HuH-7.5 (cell line): ENCODE measurements at regions not wholly inside any gene's neighbourhood (a gene's known extent, or its start where the extent isn't known, plus 50 kb on each side); places are given as distances from the start of the nearest gene placed in this dataset.

Source experiments
- DNase-seq: peaks from one replicate; pipeline ENCODE4 v3.0.0; 2011; ENCODE audit warnings: low spot score

GRCh38 chr13:66071029-66071428 lies 1159.1 kb downstream of the PCDH9 start:
- no peak for DNase-seq

DNA sequence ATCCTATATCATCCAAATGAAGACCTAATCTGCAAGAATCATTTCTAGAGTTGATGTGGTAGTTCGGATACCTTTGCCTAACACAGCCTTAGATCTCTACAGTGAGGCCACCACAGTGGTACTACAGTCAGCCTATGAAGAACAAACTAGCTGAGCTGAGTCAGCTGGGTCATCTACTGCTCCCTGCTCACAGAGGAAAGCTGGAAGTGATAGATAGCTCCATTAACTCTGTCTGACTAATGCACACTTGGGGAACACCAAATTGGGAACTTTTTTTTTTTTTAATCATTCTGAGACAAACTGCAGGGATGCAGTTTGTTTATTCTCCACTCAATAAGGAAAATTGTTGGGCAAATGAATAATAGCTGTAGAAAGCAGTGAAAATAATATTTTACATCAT lies 1160.6 kb downstream of the PCDH9 start:
- DNase-seq, result no peak

- DNase-seq, result no peak
Observed at GRCh38 chr13:66068683-66069082, 1161.5 kb downstream of the PCDH9 start.

DNA sequence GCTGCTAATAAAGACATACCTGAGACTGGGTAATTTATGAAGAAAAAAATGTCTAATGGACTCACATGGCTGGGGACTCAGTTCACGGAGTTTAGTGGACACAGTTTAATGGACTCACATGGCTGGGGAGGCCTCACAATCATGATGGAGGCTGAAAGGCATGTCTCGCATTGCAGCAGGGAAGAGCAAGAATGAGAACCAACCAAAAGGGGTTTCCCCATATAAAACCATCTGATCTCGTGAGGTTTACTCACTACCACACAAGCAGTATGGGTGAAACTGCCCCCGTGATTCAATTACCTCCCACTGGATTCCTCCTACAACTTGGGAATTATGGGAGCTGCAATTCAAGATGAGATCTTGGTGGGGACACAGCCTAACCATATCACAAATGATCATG lies 1181.2 kb downstream of the PCDH9 start:
- DNase-seq, result no peak

DNA sequence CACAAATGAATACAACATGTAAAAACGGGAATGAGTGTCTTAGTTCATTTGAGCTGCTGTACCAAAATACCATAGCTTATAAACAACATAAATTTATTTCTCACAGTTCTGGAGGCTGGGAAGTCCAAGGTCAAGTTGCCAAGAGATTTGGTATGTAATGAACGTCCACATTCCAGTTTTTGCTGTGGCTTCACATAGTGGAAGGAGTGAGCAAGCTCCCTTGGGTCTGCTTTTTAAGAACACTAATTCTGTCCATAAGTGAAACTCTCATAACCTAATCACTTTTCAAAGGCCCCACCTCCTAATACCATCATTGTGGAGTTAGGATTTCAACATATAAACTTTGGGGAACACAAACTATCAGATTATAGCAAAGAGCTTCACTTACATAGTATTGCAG lies 1189.6 kb downstream of the PCDH9 start:
- DNase-seq, result no peak

DNA sequence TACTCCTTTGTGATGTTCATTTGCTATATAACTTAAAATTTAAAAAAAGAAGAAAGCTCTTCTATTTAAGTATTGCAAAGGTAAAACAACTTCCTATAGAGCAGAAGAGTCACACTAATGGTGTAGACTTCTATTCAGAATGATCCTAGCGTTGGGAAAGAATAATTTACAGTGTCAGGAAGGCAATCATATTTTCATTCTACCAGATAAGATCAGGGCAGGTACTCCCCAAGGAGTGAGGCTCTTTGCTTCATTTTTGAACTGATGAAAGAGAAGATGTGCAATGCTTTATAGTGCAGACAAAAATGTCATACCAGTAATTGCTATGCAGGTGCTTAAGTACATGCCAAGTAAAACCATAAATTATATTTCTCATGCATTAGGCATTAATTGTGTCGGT lies 1193.0 kb downstream of the PCDH9 start:
- DNase-seq, result no peak

DNA sequence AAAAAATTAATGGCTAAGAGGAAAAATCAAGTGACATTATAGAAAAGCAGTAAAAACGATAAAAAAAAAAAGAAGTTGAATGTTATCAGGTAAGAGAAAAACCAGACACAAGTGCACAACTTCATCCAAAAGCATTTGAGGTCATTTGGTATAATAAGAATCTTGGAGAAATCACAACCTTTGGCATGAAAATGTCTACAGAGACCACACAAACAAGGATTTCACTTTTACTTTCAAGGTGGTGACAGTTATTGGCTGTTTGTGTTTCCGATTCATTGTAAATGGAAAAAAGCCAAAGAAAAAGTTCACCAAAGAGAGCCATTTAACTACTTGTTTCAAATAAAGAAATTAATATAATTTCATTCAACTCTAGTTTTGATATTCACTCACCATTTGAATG lies 1193.5 kb downstream of the PCDH9 start:
- DNase-seq, result no peak

GRCh38 chr13:66036024-66036614 lies 1194.0 kb downstream of the PCDH9 start:
- no peak for DNase-seq

DNA sequence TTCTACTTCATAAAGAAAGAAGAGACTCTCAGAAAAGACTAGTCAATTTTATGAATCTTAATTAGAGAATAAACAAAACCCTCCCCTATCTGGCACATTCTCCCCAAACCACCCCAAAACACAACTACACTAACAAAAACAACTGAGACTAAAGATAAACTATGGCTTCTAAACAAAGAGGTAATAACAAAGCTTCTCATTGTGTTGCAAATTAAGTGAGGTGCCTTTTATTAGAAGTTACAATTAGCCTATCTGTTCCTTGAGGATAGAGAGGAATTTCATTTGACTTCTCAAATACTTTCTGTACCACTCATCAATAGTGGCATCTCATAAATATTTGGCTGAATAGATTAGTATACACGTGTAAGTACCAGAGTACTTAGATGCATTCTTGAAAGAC lies 1196.2 kb downstream of the PCDH9 start:
- no peak for DNase-seq

DNA sequence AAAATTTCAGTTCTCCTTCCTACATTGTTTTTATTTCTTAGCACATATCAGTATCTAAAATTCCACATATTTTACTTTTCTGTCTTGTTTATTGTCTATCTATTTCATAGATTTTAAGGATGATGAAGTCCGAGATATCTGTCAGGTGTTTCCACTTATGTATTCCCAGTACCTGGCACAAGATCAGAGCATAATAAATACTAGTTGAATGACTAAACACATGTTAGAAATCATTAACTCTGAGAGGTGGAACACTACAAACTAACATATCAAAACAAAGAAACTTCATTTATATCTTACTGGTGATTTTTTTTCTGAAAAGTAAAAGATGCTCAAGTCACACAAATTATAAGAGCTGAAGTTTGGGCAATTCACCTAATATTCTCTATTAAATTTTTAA lies 1208.3 kb downstream of the PCDH9 start:
- no peak for DNase-seq

DNA sequence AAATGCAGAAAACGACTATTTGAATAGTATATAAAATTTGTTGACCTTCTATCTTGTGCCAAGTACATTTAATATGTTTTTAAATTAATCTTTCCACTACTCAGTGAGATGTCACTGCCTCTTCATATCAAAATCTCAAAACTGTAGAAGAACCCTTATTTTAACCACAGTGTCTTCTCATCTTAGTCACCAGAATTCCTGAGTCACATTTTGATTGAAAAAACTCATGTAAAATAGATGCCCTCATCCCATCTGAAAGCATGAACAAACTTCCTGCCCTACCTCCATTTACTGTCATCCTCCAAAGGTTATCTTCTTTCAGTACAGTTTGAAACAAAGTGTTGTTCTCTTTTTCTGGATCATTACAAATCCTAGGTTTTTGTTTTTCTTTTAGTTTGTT lies 1215.4 kb downstream of the PCDH9 start:
- no peak for DNase-seq

GRCh38 chr13:66009241-66009640 lies 1220.9 kb downstream of the PCDH9 start:
- no peak for DNase-seq

DNA sequence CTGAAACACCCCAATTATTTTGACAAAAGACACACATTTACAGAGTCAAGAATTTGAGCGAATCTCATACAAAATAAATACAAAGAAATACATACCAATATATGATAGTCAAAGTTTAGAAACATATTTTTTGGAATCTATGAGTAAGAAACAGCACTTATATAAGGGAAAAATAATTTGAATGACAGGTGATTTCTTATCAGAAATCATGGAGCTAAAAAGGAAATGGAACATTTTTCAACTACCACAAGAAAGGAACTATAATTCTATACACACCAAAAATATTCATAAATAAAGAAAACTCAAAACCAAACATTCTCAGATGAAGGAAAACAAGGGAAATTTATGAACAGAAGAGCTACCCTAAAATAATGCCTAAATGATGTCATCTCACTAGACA lies 1226.6 kb downstream of the PCDH9 start:
- DNase-seq, result no peak

- DNase-seq, result no peak
Observed at GRCh38 chr13:66001140-66001539, 1229.0 kb downstream of the PCDH9 start.

DNA sequence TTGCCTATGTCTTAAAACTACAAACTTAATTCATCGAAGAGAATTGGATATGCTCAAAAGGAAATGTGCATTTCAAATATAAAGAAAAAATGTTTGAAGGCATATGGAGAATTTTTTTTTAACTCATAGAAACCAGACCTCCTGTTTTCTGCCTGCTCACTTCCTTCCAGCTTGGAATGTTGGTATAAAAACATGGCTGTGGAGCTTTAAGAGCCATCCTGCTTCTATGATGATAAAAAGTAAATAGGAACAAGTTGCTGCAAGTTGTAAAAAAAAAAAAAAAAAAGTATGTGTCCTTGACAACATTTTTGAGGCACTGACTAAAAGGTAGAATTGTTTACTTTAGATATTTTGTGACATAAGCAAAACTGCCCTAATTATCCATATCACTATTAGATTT lies 1230.7 kb downstream of the PCDH9 start:
- no peak for DNase-seq

DNA sequence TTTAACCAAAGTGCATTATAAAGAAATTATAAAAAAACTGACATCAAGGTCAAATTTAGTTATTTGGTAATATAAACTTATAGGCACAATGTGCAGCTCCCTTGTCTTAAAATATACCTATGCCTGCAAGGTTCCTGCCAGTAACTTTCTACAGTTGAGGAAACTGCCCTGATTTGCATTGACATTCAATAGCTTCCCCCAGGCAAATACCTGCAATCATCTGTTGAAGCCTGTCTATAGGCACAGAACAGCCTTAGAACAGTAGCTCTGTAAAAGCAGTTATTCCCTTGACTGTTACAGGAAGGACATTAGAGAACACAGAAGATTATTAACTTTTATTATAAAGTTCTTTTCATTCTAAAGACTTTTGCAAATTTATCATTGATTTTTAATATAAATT lies 1239.5 kb downstream of the PCDH9 start:
- DNase-seq, result no peak

DNA sequence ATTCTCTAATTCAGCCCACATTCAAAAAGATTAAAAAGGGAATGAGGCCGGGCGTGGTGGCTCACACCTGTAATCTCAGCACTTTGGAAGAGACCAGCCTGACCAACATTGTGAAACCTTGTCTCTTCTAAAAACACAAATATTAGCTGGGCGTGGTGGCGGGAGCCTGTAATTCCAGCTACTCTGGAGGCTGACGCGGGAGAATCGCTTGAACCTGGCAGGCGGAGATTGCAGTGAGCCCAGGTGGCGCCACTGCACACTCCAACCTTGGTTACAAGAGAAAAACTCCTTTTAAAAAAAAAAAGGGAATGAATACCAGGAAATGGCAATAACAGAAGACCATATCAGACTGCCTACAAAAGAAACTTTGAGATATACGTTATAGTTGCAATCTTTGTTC lies 1244.5 kb downstream of the PCDH9 start:
- no peak for DNase-seq

DNA sequence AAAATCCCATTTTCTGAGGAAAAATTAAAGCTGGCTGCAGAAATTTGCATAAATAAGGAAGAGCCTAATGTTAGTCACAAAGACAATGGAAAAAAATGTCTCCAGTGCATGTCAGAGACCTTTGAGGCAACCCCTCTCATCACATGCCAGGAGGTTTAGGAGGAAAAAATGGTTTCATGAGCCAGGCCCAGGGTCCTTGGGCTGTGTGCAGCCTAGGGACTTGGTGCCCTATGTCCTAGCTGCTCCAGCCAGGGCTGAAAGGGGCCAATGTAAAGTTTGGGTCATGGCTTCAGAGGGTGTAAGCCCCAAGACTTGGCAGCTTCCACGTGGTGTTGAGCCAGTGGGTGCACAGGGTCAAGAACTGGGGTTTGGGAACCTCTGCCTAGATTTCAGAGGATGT lies 1252.6 kb downstream of the PCDH9 start:
- no peak for DNase-seq

DNA sequence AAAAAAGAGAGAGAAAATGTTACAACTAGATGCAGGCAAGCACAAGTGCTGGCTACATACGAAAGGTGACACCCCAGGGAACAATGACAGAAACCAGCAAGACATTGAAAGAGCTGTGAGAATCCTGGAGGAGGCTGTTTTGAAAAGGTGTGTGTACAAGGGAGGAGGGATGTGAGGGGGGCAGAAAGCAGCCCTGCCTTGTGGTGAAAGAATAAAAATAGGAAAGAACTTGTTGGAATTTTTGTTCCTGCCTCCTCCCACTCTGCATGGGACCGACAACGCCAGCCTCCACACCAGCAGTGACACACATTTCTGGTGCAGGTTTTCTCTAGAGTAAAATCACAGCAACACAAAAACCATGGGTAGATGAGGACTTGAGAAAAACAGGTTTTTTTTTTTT lies 1258.6 kb downstream of the PCDH9 start:
- no peak for DNase-seq

- DNase-seq, result peak; percentile 4
Observed at GRCh38 chr13:65966991-65967451, 1263.1 kb downstream of the PCDH9 start.

DNA sequence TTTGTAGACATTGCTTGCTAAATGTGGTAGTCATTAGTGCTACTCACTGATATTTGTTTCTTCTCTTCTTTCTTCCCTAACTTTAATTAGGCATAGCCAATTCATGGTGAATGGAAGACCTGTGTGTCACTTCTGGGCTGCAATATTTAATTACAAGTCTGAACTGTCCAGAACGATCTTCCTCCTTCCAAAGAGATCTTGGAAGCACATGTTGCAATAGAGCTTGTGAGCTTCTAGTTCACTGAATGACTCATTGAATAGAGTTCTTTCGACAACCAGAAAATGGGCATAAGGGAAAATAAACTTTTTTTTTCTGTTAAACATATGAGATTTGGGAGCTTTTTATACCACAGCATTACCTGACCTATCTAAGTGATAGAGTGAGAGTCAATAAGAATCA lies 1264.6 kb downstream of the PCDH9 start:
- no peak for DNase-seq

- no peak for DNase-seq
Observed at GRCh38 chr13:65964672-65965071, 1265.5 kb downstream of the PCDH9 start.

DNA sequence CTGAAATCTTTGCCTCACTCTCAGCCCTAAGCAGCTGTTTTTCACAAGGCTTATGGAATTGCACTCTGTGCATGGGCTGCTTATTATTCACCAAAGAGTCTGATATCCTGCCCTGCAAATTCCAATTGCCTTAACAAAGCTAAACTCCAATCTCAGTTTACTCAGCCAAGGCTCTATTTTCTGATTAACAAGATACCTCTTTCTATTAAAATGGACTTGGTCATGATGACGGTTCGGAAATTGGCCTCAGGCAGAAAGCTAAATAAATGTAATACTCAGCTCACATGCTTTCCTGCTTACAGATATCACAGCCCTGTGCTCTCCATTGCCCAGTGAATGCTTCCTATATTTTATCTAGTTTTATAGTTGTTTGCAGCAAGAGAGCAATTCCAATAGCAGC lies 1270.8 kb downstream of the PCDH9 start:
- no peak for DNase-seq

DNA sequence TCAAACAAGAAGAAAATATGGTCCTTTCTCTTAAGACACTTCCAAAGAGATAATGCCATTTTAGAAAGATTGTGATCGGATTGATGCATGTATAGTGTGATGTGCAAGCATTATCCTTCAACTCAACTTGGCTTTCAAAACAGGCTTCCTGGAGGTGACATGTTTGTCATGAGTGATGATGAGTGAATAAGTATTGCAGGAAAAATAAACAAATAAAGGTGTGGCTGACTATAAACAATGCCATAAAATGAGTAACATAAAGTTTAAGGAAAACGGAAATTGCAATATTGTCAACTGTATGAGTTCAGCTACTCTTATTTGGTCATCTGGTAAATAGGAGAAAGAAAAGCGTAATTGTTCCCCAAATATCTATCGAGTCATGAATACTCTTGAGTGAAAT lies 1283.7 kb downstream of the PCDH9 start:
- no peak for DNase-seq

GRCh38 chr13:65943708-65944107 lies 1286.4 kb downstream of the PCDH9 start:
- DNase-seq, result no peak
